CD14-positive monocyte (primary cell): ENCODE measurements at regions not wholly inside any gene's neighbourhood (a gene's known extent, or its start where the extent isn't known, plus 50 kb on each side); places are given as distances from the start of the nearest gene placed in this dataset.

Experiments used
- DNase-seq, 3 donors: peaks; one replicate each; pipeline ENCODE4 v3.0.0-alpha.2; 2011 to 2022
- H2AFZ ChIP-seq: 2 replicates; pipeline ENCODE4 v1.6.0; 2012; ENCODE audit warnings: mild to moderate bottlenecking, low read depth, low read length, inconsistent platforms; ENCODE audit not compliant: insufficient read depth, poor library complexity, severe bottlenecking
- H3K27ac ChIP-seq, 2 donors: 1 replicate in 1 of 2; 2 replicates in 1 of 2; pipeline ENCODE4 v1.5.1; 2012 to 2013; ENCODE audit warnings: low read length in 2 of 2, control low read depth in 1 of 2, inconsistent platforms in 1 of 2, low read depth in 1 of 2, mild to moderate bottlenecking in 1 of 2
- H3K27me3 ChIP-seq, 2 donors: one replicate each; pipeline versions ENCODE4 v1.6.0 to v1.6.1; 2011 to 2013; ENCODE audit warnings: low read length in 2 of 2; ENCODE audit not compliant: control insufficient read depth in 2 of 2, insufficient read depth in 2 of 2
- H3K36me3 ChIP-seq, 2 donors: replicated peaks in 1 of 2; 1 replicate in 1 of 2; 2 replicates in 1 of 2; pipeline versions ENCODE4 v1.5.1 to v1.6.1; 2012 to 2013; ENCODE audit warnings: low read length in 2 of 2, control low read depth in 1 of 2, inconsistent platforms in 1 of 2, mild to moderate bottlenecking in 1 of 2; ENCODE audit not compliant: insufficient read depth in 2 of 2, control insufficient read depth in 1 of 2
- H3K4me1 ChIP-seq, 2 donors: 1 replicate in 1 of 2; 2 replicates in 1 of 2; pipeline versions ENCODE4 v1.5.1 to v1.6.1; 2012 to 2013; ENCODE audit warnings: low read length in 2 of 2, control low read depth in 1 of 2, inconsistent platforms in 1 of 2, mild to moderate bottlenecking in 1 of 2, moderate library complexity in 1 of 2; ENCODE audit not compliant: insufficient read depth in 2 of 2, control insufficient read depth in 1 of 2
- H3K4me2 ChIP-seq: replicated peaks from 2 replicates; pipeline ENCODE3; 2012; ENCODE audit warnings: low read length, moderate library complexity, mild to moderate bottlenecking; ENCODE audit not compliant: poor library complexity, severe bottlenecking; ENCODE audit errors: extremely low read depth
- H3K4me3 ChIP-seq, 3 experiments: fragments of 200-600 bp in 1 of 3; sonication (generic) in 1 of 3; replicated peaks in 1 of 3; 1 replicate in 2 of 3; 2 replicates in 1 of 3; pipeline ENCODE4 v1.5.1; 2011 to 2013; ENCODE audit warnings: low read length in 3 of 3, mild to moderate bottlenecking in 3 of 3, control low read depth in 2 of 3, low read depth in 2 of 3, inconsistent platforms in 1 of 3, moderate library complexity in 1 of 3
- H3K79me2 ChIP-seq: 2 replicates; pipeline ENCODE4 v1.6.0; 2012; ENCODE audit warnings: mild to moderate bottlenecking, control low read depth, inconsistent platforms, low read length, moderate library complexity; ENCODE audit not compliant: insufficient read depth
- H3K9ac ChIP-seq: 2 replicates; pipeline ENCODE4 v1.6.0; 2017; ENCODE audit warnings: low read length, mild to moderate bottlenecking; ENCODE audit not compliant: insufficient read depth, poor library complexity, severe bottlenecking
- H3K9me3 ChIP-seq, 2 donors: replicated peaks in 1 of 2; 1 replicate in 1 of 2; 2 replicates in 1 of 2; pipeline versions ENCODE4 v1.5.1 to v1.6.1; 2012 to 2013; ENCODE audit warnings: low read length in 2 of 2, control low read depth in 1 of 2; ENCODE audit not compliant: control insufficient read depth in 1 of 2, insufficient read depth in 1 of 2
- H4K20me1 ChIP-seq: 2 replicates; pipeline ENCODE4 v1.6.0; 2012; ENCODE audit warnings: mild to moderate bottlenecking, low read length, control low read depth, moderate library complexity; ENCODE audit not compliant: insufficient read depth
- H3K27ac Mint-ChIP-seq, 7 donors: one replicate each; pipeline ENCODE4 v1.8.0; 2020; ENCODE audit warnings: mild to moderate bottlenecking in 7 of 7, mixed read lengths in 7 of 7, moderate library complexity in 6 of 7, inconsistent platforms in 2 of 7
- H3K27me3 Mint-ChIP-seq, 3 donors: one replicate each; pipeline ENCODE4 v1.8.0; 2021 to 2022; ENCODE audit warnings: low read depth in 3 of 3, mild to moderate bottlenecking in 3 of 3, mixed read lengths in 3 of 3, moderate library complexity in 3 of 3, inconsistent platforms in 1 of 3
- H3K36me3 Mint-ChIP-seq, 2 donors: one replicate each; pipeline ENCODE4 v1.8.0; 2020; ENCODE audit warnings: mixed read lengths in 2 of 2, inconsistent platforms in 1 of 2, mild to moderate bottlenecking in 1 of 2
- H3K4me1 Mint-ChIP-seq: one replicate; pipeline ENCODE4 v1.8.0; 2020; ENCODE audit warnings: mild to moderate bottlenecking, mixed read lengths
- H3K4me3 Mint-ChIP-seq, 2 donors: one replicate each; pipeline ENCODE4 v1.8.0; 2020; ENCODE audit warnings: mild to moderate bottlenecking in 2 of 2, mixed read lengths in 2 of 2, moderate library complexity in 1 of 2
- H3K9me3 Mint-ChIP-seq, 7 donors: one replicate each; pipeline ENCODE4 v1.8.0; 2020 to 2022; ENCODE audit warnings: mixed read lengths in 7 of 7, mild to moderate bottlenecking in 6 of 7, moderate library complexity in 6 of 7, inconsistent platforms in 2 of 7
- CTCF ChIP-seq: fragments of 200-600 bp; IDR thresholded peaks from one replicate; pipeline ENCODE4 v1.8.0; 2022; ENCODE audit warnings: antibody characterized with exemption, mild to moderate bottlenecking
- WGBS: methylation state at CpG from one replicate; pipeline ENCODE4 v1.1.5; 2013; ENCODE audit warnings: missing lambda C conversion rate; ENCODE audit not compliant: insufficient coverage; 5-methylcytosine and 5-hydroxymethylcytosine counted together
- intact Hi-C, 2 donors: fragments of 100-400 bp; cut with micrococcal nuclease; formaldehyde crosslinking; loops; one replicate each; pipeline versions ENCODE4 v1.15.0 to v1.15.1; 2023

GRCh38 chr18:37657493-37657892, 91.9 kb upstream of the CELF4 start:
- H3K36me3 Mint-ChIP-seq = no peaks in the 10 kb centered on the region
- no peaks in the 10 kb centered on the region for H3K27me3 ChIP-seq
- H3K9me3 ChIP-seq = no peaks in the 10 kb centered on the region
- peaks cover 2 to 4% (median 2%) of the 10 kb centered on the region in 3 donors for H3K27me3 Mint-ChIP-seq
- H3K4me1 Mint-ChIP-seq = no peaks in the 10 kb centered on the region
- no peak overlapping the region for H3K27ac ChIP-seq
- DNase-seq = no peak
- no peak overlapping the region for H3K4me3 ChIP-seq
- intact Hi-C loops = no loop called here
- no peak overlapping the region for H3K9ac ChIP-seq
- H2AFZ ChIP-seq = no peak overlapping the region
- H3K27ac Mint-ChIP-seq = no peak overlapping the region
- no peaks in the 10 kb centered on the region for H3K79me2 ChIP-seq
- TF ChIP-seq CTCF = no peak
- no peak overlapping the region for H3K4me2 ChIP-seq
- no peaks in the 10 kb centered on the region for H3K36me3 ChIP-seq
- H3K4me3 Mint-ChIP-seq = no peak overlapping the region
- peaks cover 0 to 5% (median 3%) of the 10 kb centered on the region in 7 donors for H3K9me3 Mint-ChIP-seq
- H4K20me1 ChIP-seq = no peaks in the 10 kb centered on the region
- WGBS = no CpG with 5 or more reads among the region's 1 CpG
- no peaks in the 10 kb centered on the region for H3K4me1 ChIP-seq

GRCh38 chr18:37654731-37655369, 89.3 kb upstream of the CELF4 start:
- H3K36me3 Mint-ChIP-seq = no peaks in the 10 kb centered on the region
- H3K4me1 Mint-ChIP-seq = no peaks in the 10 kb centered on the region
- intact Hi-C loops = no loop called here

More at GRCh38 chr18:37654731-37655369, 89.3 kb upstream of the CELF4 start:
- Histone ChIP-seq H3K4me3 (no peak overlapping the region), H3K4me1 (no peaks in the 10 kb centered on the region), H2AFZ (no peak overlapping the region), H4K20me1 (no peaks in the 10 kb centered on the region), H3K9me3 (no peaks in the 10 kb centered on the region), H3K4me2 (no peak overlapping the region), H3K27me3 (no peaks in the 10 kb centered on the region), H3K9ac (no peak overlapping the region), H3K27ac (no peak overlapping the region), H3K36me3 (no peaks in the 10 kb centered on the region), H3K79me2 (no peaks in the 10 kb centered on the region)
- Mint-ChIP-seq H3K27me3 (peaks cover 0 to 4% (median 2%) of the 10 kb centered on the region in 3 donors), H3K27ac (peak overlapping the region in 1 of 7 donors; percentile 9), H3K9me3 (peaks cover 0 to 5% (median 3%) of the 10 kb centered on the region in 7 donors), H3K4me3 (no peak overlapping the region)
- 92% methylated on average over 4 of the region's 4 CpGs for WGBS
- no peak for TF ChIP-seq CTCF
- DNase-seq = no peak
